Heart right ventricle (tissue), 16 donors: ENCODE measurements at regions not wholly inside any gene's neighbourhood (a gene's known extent, or its start where the extent isn't known, plus 50 kb on each side); places are given as distances from the start of the nearest gene placed in this dataset.

Experiments
- ATAC-seq, 8 donors: fragments of 200-7000 bp; cut with Tn5 transposase; one replicate each; pipeline ENCODE4 v1.9.1; 2020; ENCODE audit warnings: mild to moderate bottlenecking in 8 of 8, moderate library complexity in 8 of 8, moderate number of reproducible peaks in 1 of 8
- DNase-seq, 2 donors: peaks; one replicate each; pipeline ENCODE4 v3.0.0-alpha.2; 2020
- H3K27ac ChIP-seq, 10 donors: fragments of 200-600 bp; sonication (generic) in 2 of 10; one replicate each; pipeline versions ENCODE4 v1.5.0 to v1.8.0; 2020 to 2022; ENCODE audit warnings: mild to moderate bottlenecking in 3 of 10
- H3K27me3 ChIP-seq, 7 donors: fragments of 200-600 bp; one replicate each; pipeline ENCODE4 v1.8.0; 2021 to 2022; ENCODE audit warnings: mild to moderate bottlenecking in 2 of 7
- H3K36me3 ChIP-seq, 9 donors: fragments of 200-600 bp; sonication (generic) in 1 of 9; one replicate each; pipeline versions ENCODE4 v1.5.0 to v1.8.0; 2020 to 2022; ENCODE audit warnings: mild to moderate bottlenecking in 2 of 9
- H3K4me1 ChIP-seq, 9 donors: fragments of 200-600 bp; sonication (generic) in 1 of 9; one replicate each; pipeline versions ENCODE4 v1.5.0 to v1.8.0; 2020 to 2022; ENCODE audit warnings: mild to moderate bottlenecking in 4 of 9
- H3K4me3 ChIP-seq, 10 donors: fragments of 200-600 bp; sonication (generic) in 2 of 10; one replicate each; pipeline versions ENCODE4 v1.5.0 to v1.8.0; 2020 to 2022; ENCODE audit warnings: mild to moderate bottlenecking in 7 of 10, moderate library complexity in 2 of 10
- H3K9me3 ChIP-seq, 11 donors: fragments of 200-600 bp in 10 of 11; sonication (generic) in 2 of 11; one replicate each; pipeline versions ENCODE4 v1.5.0 to v1.8.0; 2013 to 2022; ENCODE audit warnings: mild to moderate bottlenecking in 2 of 11, control low read depth in 1 of 11, moderate library complexity in 1 of 11
- WGBS, 2 donors: extraction: QIAGEN DNeasy Blood & Tissue Kit; methylation state at CpG; one replicate each; pipeline ENCODE4 v1.1.7; 2013; ENCODE audit warnings: inconsistent platforms in 1 of 2; 5-methylcytosine and 5-hydroxymethylcytosine counted together
- intact Hi-C, 10 donors: fragments of 100-400 bp; cut with DNase I; formaldehyde crosslinking; loops; one replicate each; pipeline versions ENCODE4 v1.11.1 to v1.14.2; 2022
- TF ChIP-seq, protein P1 (sequence below), 9 donors: fragments of 200-600 bp; sonication (generic) in 2 of 9; IDR thresholded peaks; one replicate each; pipeline versions ENCODE4 v1.5.0 to v1.8.0; 2021 to 2022; ENCODE audit warnings: antibody characterized with exemption in 9 of 9, mild to moderate bottlenecking in 5 of 9, moderate library complexity in 1 of 9
- donor health status: Arrhythmogenic right ventricular cardiomyopathy.
- donor health status: ischemic (EF 13 %, LVEDD 7.1; RV severe dilation, severe dysfunction).
- donor health status: healthy with polysubstance abuse.
- donor health status: DM: no; HTN: yes; CAD: no.
- donor health status: DM: no; HTN: no; CAD: no.
- donor health status: ischemic (EF 25% LVEDD 6.9; RV normal size, moderate dysfunction).
- donor health status: ischemic (EF 25% LVEDD 5.7; RV mildly dilated, moderate dysfunction).
- donor health status: healthy.
- donor health status: DM: yes; HTN: yes; CAD: no.
- donor health status: Ischemic cardiomyopathy.
- donor health status: ischemic (EF 35%, LVEDD 5.7; RV mildly dilated, moderate dysfunction).
- donor health status: nonischemic (EF 11% LVEDD 7.7; RV severe dilation, severe dysfunction).
- donor health status: DM: yes; HTN: yes; CAD: no.
- donor health status: PGD.
- donor health status: ischemic (EF 29% LVEDD 5.4; RV normal size, mild dysfunction).
- donor health status: nonischemic (EF 23%, LVEDD 6.1; RV moderate dilation, normal function).

DNA sequence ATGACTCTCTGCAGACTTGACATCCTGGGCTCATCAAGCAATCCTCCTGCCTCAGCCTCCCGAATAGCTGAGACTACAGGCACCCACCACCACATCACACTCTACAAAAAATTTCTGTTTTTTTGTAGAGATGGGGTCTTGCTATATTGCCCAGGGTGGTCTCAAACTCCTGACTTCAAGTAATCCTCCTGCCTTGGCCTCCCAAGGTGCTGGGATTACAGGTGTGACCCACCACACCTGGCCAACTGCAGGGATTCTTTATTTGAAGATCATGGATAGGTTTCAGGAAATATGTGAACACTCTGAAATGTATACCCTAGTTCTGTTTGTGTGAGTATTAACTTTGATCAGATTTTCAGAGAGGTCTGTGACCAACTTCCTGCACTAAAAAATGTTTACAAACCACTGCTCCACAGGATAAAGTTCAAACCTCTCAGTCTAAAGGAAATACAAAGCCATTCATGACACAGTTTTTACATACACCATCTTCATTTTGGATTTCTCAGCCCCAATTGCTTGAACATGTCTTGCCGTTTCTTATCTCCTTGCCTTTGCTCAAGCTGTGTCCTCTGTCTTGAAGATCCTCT is 252.3 kb upstream of the FGGY start:
- WGBS, 2 donors = 95 to 97% methylated on average over 2 of the region's 2 CpGs
- Histone ChIP-seq H3K27me3 (no peaks in the 10 kb centered on the region), H3K9me3 (no peaks in the 10 kb centered on the region), H3K36me3 (no peaks in the 10 kb centered on the region), H3K4me3 (no peak overlapping the region), H3K4me1 (peaks cover 0 to 54% (median 19%) of the 10 kb centered on the region in 9 donors), H3K27ac (peak overlapping the region in 6 of 10 donors; percentile 45 to 66 (median 60))
- ATAC-seq (no peak), DNase-seq (no peak)
- TF ChIP-seq, protein P1, sequence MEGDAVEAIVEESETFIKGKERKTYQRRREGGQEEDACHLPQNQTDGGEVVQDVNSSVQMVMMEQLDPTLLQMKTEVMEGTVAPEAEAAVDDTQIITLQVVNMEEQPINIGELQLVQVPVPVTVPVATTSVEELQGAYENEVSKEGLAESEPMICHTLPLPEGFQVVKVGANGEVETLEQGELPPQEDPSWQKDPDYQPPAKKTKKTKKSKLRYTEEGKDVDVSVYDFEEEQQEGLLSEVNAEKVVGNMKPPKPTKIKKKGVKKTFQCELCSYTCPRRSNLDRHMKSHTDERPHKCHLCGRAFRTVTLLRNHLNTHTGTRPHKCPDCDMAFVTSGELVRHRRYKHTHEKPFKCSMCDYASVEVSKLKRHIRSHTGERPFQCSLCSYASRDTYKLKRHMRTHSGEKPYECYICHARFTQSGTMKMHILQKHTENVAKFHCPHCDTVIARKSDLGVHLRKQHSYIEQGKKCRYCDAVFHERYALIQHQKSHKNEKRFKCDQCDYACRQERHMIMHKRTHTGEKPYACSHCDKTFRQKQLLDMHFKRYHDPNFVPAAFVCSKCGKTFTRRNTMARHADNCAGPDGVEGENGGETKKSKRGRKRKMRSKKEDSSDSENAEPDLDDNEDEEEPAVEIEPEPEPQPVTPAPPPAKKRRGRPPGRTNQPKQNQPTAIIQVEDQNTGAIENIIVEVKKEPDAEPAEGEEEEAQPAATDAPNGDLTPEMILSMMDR (IDR thresholded peaks at IDR 0.05) = no peak
- intact Hi-C loops = loop anchor here in 1 of 10 donors (10.0 kb wide), 1 partner anchor 260 kb away; the partner anchor contains the start of gene JUN

DNA sequence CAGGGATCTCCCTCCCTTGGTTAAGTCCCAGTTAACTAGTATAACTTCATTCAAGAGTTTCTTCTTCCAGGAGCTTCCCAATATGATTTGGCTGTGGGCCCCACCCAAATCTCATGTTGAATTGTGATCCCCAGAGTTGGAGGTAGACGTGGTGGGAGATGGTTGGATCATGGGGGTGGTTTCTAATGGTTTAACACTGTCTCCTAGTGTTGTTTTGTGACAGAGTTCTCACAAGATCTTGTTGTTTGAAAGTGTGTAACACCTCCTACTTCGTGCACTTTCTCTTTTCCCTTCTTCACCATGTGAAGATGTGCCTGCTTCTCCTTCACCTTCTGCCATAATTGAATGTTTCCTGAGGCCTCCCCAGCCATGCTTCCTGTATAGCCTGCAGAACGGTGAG is 251.8 kb upstream of the FGGY start:
- no peaks in the 10 kb centered on the region for H3K36me3 ChIP-seq
- peak overlapping the region in 1 of 10 donors; percentile 61 for H3K27ac ChIP-seq
- intact Hi-C loops = loop anchor here in 1 of 10 donors (10.0 kb wide), 1 partner anchor 260 kb away; the partner anchor contains the start of gene JUN
- no peaks in the 10 kb centered on the region for H3K27me3 ChIP-seq
- H3K4me1 ChIP-seq = peaks cover 0 to 54% (median 19%) of the 10 kb centered on the region in 9 donors
- no peak overlapping the region for H3K4me3 ChIP-seq
- H3K9me3 ChIP-seq = no peaks in the 10 kb centered on the region
- TF ChIP-seq, protein P1 (IDR thresholded peaks at IDR 0.05) = no peak
- 91 to 93% methylated on average over 3 of the region's 3 CpGs for WGBS, 2 donors
- ATAC-seq = no peak
- no peak for DNase-seq

DNA sequence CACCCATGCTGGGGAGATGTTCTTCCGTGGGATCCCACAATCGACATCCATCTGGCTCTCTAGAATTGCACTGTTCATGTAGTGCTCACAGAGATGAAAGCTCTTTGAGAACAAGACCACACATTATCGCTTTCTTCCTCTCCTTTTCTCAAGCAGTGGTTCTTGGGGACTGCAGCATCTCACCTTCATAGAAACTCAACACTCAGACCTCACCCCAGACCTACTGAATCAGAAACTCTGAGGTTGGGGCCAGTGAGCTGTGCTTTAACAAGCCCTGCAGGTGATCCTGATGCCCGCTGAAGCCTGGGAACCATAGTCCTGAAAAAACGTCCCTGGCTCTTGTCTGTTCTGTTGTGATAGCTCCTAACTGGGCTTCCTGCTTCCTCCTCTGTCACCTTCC is 251.3 kb upstream of the FGGY start:
- TF ChIP-seq, protein P1 (IDR thresholded peaks at IDR 0.05) = no peak
- H3K36me3 ChIP-seq = no peaks in the 10 kb centered on the region
- ATAC-seq (no peak), DNase-seq (no peak)
- no peak overlapping the region for H3K27ac ChIP-seq
- no peak overlapping the region for H3K4me3 ChIP-seq
- peaks cover 0 to 54% (median 19%) of the 10 kb centered on the region in 9 donors for H3K4me1 ChIP-seq
- WGBS, 2 donors = 91 to 95% methylated on average over 5 of the region's 5 CpGs
- intact Hi-C loops = loop anchor here in 1 of 10 donors (10.0 kb wide), 1 partner anchor 261 kb away; the partner anchor contains the start of gene JUN
- H3K27me3 ChIP-seq = no peaks in the 10 kb centered on the region
- H3K9me3 ChIP-seq = no peaks in the 10 kb centered on the region

DNA sequence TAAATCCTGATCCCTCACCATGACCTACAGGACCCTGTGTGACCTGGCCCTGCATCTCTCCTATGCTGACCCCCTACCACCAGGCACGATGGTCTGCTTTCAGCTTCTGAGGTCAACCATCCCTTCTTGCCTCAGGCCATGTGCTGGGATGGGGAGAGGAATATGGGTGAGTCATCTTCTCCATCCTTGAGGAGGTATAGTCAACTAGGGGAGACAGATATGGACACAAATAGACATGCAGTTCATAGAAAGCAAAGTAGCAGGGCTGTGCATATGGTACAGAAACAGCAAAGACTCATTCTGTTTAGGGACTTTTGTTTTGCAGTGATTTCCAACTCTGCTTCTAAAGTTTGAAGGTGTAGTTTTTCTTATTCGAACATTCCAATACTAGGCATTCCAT is 250.8 kb upstream of the FGGY start:
- H3K4me3 ChIP-seq = no peak overlapping the region
- intact Hi-C loops = loop anchor here in 1 of 10 donors (10.0 kb wide), 1 partner anchor 261 kb away; the partner anchor contains the start of gene JUN
- WGBS, 2 donors = 91 to 92% methylated on average over 2 of the region's 2 CpGs
- DNase-seq (no peak), ATAC-seq (no peak)
- peak overlapping the region in 1 of 10 donors; percentile 52 for H3K27ac ChIP-seq
- TF ChIP-seq, protein P1 (IDR thresholded peaks at IDR 0.05) = no peak
- peaks cover 0 to 54% (median 19%) of the 10 kb centered on the region in 9 donors for H3K4me1 ChIP-seq
- no peaks in the 10 kb centered on the region for H3K9me3 ChIP-seq
- H3K27me3 ChIP-seq = no peaks in the 10 kb centered on the region
- H3K36me3 ChIP-seq = no peaks in the 10 kb centered on the region
